NCI-H1930 (cell line): ENCODE measurements at regions not wholly inside any gene's neighbourhood (a gene's known extent, or its start where the extent isn't known, plus 50 kb on each side); places are given as distances from the start of the nearest gene placed in this dataset.

ENCODE experiments used
- DNase-seq, 2 experiments: peaks; one replicate each; lab custom pipeline; 2025; lab: John Stamatoyannopoulos, UW

DNA sequence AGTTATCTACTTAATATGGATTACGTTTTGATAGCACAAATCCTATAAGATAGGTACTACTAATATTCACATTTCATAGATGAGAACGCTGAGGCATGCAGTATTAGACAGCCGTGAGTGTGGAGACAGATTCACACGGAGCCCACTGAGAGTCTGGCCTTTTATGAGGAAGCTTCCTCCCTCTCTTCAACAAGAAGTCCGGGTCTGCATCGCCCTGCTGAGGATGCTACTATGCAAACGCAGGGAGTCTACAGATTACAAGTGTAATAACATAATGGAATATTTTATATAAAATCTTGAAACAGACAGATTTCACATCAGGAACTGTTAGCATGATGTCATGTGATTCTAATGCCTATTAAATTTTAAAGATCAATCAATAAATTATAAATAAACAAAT is 255.9 kb upstream of the GLI3 start:
- DNase-seq, result no peak

DNA sequence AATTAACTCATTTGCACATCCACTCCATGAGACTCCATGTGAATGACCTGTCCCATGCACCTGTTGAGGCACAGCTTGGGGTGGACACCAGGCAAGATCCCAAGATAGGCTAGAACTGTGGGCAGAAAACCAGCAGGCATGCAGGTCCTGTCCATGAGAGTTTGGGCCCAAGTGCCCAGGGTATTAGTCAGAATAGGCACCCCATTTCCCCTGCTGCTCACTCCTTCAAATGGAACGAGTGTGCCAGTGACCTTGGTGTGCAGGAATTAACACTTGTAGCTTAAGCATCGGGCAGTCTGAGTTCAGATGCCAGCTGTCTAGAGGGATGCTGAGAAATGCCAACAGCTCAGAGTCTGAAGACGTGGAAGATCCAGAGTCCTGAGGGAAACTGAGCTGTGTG is 254.1 kb upstream of the GLI3 start:
- no peak for DNase-seq

DNA sequence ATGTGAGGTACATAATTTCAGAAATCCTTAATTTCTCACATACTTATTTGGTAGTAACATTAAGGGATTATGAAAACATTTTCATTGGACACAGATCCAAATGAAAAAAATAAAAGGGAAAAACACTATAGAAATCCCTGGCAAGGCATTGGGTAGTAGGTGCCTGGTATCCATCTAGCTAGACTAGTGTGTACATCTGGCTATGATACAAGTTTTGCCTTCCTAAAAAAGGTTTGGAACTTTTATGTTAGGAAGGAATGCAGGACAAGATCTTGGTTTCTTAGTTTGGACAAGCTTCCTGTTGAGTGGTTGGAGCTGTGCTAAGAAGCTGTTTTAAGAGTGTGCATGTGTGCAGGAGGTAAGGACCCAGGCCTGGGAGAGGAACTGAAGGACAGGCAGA is 252.3 kb upstream of the GLI3 start:
- DNase-seq, result no peak

DNA sequence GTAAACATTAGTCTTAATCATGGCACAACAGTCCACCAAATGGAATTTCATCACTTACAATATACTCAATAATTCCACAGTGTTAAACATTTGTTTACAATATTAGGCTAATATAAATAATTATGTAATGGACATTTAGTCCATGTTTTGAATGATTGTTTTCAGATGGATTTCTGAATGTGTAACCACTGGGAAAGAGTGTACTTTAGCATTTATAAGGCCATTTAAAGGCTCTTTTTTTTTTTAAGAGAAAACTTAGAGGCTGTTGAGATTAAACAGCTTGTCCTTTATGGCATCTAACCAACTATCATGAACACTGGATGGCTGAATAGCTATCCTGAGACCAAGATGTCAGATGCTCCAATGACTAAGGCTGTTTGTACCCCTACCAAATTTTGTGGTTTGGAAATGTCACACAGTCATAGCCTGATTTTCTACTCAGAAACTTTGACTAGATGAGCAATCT is 248.3 kb upstream of the GLI3 start:
- DNase-seq, result no peak

DNA sequence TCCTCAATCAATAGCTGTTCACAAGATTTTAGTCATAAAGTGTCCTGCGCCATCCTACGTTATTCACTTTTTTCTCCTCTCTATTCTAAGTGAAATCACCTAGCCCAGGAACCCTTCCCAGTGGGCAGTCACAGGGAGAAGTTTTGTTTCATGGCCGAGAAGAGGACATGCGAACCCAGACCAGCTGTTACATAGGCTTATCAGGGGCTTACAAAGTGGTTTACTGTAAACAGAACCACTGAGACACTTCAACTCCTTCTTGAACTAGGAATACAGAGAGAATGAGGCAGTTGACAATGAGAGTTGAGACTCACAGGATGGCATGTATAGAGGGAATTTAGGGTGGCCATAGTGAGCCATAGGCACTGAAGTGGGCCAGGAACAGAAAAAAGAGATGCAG is 246.9 kb upstream of the GLI3 start:
- DNase-seq, result no peak

DNA sequence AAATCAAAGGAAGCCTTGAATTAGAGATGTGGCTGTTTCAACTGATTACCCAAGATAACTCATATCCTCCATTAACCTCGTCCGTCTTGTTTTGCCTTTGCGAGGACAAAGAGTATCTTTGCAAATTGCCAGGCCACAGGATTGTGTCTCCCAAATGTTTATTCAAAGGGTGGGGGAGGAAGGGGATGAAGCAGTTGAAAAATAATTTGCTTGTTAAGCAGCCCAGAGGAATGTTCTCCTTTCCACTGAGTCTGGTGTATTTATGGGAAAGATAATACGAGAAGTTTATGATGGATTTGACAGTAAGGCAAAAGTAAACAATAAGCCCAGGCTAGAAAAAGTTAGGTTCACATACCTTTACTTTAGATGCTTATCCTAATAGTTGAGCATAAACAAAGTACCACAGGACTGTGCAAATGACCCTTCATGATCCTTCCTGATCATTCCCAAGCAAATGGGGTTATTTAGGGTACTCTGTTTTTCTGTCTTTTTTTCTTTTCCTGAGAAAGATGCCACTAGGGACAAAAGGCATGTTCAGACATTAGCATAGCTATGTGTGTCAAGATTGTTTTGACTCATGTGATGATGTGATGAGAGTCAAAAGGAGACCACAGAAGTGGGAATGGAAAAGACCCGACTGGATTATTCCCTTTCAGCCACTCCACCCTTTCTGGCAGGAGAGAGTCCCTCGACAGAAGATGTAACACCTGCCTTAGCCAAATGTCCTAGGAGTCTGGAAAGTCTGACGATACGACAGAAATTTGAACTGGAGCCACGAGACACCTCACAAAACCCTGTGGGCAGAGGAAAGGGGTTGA is 243.0 kb upstream of the GLI3 start:
- DNase-seq, result no peak

DNA sequence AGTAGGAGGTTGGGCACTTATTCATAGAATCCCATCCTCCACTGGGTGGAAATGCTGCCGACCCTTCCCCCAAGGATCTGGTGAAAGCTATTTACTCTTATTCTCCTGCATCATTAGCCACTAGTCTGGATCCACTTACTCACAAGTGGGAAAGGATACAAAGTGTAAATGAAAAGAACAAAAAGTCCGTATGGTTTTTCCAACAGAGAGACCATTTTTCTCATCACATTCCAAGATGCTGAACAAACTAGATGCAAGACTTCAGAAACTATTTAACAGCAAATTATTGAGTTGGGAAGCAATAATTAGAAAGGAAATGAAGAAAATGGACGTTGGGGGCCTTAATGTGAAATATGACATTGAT is 242.4 kb upstream of the GLI3 start:
- DNase-seq, result no peak

DNA sequence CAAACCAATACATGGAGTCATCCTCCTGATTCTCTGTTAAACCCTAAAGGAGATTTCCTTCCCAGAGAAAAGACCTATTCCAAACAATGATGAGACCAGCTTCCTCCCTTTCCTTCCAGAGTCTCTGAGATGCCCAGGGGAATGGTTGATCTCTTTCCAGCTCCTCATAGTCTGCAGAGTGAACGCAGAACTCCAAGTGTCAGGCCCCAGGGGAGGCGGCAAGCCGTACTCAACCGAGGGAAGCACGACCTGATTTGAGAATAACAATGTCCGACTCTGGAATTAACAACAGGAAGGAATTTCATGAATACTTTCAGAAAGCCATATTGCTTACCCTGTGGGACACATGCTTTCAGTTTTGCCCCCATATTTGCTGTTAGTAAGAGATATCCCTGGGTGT is 241.7 kb upstream of the GLI3 start:
- no peak for DNase-seq

DNA sequence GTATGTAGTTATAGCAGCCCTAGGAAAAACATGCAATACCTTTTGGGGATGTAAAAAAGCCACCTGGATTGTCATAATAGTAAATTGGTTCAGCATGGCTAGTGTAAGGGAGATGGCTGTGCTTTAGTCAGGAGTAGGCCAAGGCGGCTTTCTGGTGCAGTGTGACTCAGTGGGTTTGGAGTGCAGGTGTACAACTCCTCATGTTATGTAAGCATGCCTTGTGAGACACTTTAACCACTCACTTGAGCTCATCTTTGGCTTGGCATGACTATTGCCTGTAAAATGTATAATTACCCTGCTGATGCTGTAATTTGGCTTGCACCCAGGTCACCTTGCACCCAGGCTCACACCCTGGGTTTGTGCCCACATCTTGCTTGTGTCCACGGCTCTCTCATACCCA is 239.2 kb upstream of the GLI3 start:
- no peak for DNase-seq

DNA sequence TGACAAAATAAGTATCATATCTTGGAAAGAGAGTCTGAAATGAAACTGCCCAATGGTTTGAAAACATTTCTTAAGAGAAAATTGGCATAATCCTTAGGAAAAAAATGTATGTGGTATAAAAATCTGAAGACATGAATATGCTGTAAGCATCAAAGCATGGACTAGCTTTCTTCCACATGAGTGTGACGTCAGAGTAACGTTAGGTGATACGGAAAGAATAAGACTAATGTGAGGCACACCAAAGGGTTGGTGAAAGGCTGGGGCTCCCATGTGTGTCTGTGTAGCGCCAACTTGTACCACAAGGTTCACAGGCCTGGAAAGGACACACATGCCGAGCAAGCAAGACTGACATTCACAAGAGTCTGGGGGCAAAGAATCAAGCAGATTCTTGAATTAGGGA is 238.1 kb upstream of the GLI3 start:
- DNase-seq, result no peak

DNA sequence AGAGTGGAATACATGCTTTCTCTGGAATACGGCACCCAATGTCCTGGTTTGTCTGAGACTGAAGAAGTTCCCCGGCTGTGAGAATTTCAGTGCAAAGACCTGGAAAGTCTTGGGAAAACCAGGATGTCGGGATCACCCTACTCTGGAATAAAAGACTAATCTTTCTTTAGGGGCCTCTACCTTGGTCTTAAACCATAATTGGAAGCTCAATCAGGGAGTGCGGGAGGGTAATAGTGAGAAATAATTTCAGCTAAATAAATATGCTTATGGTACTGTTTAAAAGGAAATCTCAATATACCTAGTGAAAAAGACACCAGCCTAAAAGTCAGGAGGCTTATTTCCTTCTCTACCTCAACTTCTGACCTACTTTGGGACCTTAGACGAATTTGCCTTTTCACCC is 236.1 kb upstream of the GLI3 start:
- no peak for DNase-seq

DNA sequence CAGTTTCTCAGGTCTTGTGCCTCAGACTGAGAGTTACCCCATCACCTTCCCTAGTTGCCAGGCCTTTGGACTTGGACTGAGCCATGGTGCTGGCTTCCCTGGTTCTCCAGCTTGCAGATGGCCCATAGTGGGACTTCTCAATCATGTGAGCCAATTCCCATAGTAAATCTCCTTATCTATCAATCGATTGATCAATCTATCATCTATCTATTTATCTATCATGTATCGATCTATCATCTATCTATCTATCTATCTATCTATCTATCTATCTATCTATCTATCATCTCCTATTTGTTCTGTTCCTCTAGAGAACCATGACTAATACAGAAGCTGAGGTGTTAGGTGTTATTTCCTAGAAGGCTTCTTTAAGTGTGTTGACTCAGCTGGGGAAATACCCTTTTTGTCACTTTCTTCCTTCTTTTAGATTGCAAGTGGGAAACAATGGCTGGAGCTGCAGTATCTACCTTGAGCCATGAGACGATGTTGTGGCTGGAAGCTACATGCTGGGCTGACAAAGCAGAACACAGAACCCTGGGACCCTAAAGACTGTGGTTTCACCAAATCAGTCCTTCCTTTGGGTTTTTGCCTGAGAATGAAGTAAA is 234.7 kb upstream of the GLI3 start:
- DNase-seq, result no peak

DNA sequence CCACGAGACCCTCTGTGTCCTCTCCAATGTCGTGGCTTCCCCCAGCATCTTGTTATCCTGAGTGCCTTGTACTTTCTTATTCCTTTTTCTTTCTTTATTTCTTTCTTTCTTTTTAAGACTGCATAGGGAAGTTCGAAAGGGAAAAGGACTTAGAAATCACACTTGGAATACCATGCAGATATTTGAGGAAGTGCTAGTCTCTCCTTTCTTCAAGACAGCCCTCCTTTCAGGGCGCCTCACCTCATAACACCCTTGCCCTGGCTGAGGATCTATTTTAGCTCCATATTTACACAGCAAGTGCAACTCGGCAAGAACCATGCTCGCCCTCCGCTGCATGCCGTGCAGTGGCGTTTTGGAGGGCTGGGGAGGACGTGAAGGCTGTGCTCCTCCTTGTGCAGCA is 232.3 kb upstream of the GLI3 start:
- no peak for DNase-seq

DNA sequence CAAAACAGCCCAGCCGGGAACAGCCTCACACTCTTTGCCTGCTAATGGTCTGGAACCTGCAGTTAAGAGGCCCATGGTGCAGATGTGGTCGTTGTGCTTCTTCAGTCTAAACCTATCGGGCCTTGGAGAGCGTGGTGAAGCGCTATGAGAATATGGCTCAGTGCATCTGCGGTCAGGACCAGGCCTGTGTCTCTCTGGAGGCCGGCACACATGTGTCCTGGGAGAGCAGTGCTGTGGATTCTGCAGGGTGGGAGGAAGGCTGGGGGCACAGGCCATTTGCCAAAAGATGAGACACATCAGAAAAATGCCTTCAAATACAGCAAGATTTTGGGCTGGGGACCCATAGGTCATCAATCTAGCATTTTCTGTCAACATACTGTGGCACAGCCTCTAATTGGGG is 231.5 kb upstream of the GLI3 start:
- no peak for DNase-seq

DNA sequence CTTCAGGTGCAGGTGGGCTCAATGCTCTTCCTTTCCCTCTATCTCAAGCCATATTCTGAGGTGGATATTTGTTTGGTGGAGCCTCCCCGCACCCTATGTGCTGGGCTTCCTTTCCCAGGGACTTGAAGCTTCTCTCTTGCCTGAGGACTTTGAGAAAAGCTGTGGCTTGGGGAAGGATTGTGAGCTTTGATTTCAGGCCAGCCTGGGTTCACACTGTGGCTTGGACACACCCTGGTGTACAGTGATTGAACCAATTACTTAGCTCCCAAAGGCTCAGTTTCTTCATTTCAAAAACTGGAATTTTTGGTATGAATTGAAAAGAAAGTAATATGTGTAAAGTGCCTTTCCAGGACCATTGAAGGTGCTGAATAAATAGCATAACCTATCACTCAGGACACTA is 224.5 kb upstream of the GLI3 start:
- DNase-seq, result no peak

DNA sequence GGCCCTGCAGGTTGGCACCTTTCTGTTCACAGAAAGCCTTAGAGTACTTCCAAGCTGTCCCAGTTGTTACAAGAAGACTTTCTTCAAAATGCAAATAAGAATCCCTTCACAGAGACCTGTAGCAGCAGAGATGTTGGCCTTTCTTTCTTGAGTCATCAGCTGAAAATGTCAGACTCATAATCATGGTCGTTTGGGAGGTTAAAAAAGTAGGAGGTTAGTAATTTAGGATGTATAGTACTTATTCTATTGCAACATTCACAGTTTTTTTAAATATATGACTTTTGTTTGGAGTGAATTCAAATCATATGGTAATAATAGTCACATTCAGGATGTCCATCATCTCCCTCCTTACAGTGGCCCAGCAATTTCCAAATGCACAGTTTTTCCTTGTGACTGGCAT is 223.9 kb upstream of the GLI3 start:
- no peak for DNase-seq

DNA sequence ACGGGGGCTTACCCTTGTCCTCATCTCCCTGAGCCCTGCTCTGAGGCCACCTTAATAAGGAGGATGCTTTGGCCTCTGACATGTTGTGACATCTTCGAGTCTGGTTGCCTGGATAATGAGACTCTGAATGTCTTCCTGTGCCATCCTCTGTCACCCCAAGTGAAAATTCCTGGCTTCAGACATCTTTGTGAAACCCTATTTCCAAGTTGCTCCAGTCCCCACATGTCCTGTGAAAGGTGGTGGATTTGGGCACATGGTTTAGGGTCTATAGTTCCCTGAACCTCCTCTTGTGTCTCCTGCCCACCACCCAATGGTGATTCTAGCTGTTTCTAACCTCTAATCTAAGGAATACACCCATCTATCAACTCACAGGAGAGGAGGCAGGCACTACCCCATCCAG is 223.1 kb upstream of the GLI3 start:
- no peak for DNase-seq

DNA sequence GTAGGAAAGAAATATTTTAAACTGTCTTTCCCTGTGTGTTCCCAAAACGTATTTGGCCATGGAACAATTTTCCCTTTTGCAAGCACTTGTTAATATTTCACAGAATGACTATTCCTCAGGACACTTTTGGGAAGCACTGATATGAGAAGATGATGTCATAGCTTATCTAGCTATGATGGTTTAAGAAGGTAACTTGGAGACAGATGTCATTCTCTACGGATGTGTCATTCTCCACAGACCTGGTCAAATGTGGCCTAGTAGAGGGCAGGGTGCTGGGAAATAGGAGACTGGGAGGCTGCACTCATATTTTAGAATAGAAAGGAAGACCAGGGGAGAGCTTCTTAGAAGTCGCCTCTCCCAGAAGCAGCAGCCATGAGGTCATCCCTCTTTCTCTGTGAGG is 220.7 kb upstream of the GLI3 start:
- DNase-seq, result no peak

DNA sequence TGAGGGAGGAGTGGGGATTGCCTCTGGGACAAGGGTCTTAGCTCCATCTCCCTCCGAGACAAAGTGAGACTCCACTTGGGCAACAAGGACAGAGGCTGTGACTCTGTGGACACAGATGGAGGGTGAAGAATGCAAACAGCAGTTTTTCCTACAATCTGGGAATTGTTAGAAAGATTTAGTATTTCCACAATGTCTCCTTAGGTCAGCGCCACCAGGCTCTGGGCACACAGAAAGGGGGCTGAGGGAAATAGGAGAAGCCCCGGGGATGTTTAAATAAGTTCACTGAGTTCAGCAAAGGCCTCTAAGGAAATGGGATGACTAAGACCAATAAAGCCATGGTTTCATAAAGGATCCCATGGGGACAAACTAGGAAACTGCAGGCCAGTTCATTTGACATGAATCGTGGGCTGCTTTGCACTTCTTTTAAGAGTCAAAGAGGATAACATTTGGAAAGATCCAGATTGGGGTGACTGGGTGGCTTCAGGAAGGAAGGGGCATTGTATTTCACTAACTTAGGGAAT is 219.8 kb upstream of the GLI3 start:
- no peak for DNase-seq

DNA sequence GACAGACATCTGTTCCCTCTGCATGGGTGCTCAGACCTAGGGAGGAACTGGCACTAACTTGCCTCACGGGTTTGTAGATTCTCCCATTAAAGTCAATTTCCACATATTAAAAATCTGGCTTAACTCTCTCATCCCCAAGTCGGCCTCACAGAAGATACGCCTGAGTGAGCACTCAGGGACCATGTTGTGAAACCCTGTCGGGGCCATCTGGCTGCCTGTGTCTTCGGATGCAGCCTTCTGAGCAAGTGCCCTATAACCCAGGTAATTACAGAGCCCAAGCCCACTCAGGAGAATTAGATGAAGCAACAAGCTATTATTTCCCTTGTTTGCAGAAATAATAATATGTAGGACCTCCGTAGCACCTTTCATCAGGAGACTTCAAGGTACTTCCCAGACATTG is 219.3 kb upstream of the GLI3 start:
- DNase-seq, result no peak

DNA sequence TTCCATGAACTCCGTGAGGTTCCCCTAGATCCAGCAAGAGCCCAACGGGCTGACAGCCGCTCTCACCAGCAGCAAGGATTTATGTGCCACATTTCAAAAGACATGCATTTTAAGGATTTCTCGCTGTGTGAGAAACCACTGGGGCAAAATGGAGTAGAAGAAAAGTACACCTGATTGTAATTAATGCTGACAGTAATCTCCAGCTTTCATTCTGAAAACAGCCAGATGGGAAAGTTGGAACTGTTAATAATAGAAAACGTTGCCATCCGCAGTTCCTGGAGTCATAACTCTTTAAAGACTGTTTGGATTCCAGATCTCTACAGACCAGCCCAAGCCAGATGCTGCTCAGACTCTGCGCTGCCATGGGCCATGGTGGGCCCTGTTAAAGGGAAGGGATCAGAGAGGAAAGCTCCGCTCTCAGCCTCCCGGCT is 216.9 kb upstream of the GLI3 start:
- no peak for DNase-seq

DNA sequence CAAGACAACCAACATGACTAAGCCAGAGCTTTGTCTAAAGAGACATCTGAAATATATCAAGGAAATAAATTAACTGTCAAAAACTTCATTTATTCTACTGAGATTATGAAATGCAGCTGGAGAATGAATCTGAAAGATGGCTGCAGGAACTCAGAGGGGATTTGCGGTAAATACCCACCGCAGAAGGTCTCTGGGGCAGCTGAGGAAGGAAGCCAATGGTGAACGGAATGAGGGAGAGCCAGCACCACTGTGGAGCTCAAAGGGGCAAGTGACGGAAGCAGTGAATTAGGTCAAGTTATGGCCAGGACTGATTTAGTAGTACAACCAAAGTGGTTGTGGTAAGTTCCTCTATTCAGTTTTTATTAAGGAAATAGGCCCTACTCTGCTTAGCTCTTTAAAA is 215.3 kb upstream of the GLI3 start:
- no peak for DNase-seq

DNA sequence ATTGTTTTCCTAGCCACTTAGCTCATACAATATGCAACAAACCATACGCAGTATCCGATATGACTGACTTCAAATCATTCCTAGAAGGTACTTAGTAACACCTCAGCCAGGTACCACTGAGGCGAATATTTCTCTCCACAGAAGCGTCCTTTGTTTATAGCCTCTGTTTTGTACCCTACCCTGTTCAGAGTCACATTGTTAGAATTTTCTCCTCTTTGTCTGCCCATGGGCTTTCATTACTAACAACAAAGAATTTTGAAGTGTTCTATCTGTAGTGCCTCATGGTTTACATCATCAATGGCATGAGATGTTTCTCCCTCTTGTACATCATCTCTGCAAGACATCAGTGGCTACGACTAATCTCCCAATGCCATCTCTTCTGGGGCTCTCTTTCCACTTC is 212.4 kb upstream of the GLI3 start:
- no peak for DNase-seq

DNA sequence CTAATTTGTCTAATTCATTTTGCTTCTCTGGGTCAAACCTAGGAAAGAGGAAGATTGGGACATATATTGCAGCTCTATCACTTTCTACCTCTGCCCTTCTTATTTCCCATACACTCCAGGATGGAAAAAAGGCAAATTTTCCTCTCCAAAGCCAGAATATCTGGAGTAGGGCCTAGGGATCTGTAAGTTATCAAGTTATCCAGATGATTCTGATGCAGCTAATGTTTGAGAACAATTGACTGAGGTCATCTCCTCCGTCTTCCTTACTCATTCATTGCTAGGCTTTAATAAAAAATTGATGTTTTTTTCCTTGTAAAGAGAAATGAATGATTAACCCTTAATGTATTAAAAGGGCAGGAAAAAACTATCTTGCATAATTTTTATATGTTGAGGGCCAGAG is 211.9 kb upstream of the GLI3 start:
- DNase-seq, result no peak
